HG02571 (cell line): ENCODE measurements at regions not wholly inside any gene's neighbourhood (a gene's known extent, or its start where the extent isn't known, plus 50 kb on each side); places are given as distances from the start of the nearest gene placed in this dataset.

ENCODE experiments used
- ATAC-seq: cut with Tn5 transposase; IDR thresholded peaks from one replicate; pipeline ENCODE4 v1.9.1; 2021; ENCODE audit warnings: mild to moderate bottlenecking, moderate library complexity; ENCODE audit not compliant: unreplicated experiment

DNA sequence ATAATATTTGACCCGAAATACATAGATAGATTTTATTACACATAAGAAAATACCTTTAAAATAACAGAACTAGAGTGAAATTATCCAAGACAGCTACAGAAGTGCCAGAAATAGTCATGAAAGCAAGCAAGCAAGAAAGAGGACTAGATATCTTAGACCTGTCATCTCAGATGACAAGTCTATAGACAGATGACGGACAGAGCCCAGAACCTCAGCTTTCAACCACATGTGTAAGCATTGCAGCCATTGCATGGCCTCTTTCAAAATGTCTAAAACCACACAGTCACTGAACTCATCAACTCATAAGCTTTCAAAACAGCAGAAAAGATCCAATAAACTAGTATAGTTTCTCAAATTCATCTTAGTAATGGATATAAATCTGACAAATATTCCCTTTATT, 59.8 kb upstream of the FHIT start:
- no peak for ATAC-seq

- no peak for ATAC-seq
These were observed 64.6 kb upstream of the FHIT start for GRCh38 chr3:61315871-61316270.

- ATAC-seq = no peak
These were observed 71.8 kb upstream of the FHIT start for GRCh38 chr3:61323094-61323493.

GRCh38 chr3:61331929-61332552, 80.8 kb upstream of the FHIT start:
- ATAC-seq = no peak

DNA sequence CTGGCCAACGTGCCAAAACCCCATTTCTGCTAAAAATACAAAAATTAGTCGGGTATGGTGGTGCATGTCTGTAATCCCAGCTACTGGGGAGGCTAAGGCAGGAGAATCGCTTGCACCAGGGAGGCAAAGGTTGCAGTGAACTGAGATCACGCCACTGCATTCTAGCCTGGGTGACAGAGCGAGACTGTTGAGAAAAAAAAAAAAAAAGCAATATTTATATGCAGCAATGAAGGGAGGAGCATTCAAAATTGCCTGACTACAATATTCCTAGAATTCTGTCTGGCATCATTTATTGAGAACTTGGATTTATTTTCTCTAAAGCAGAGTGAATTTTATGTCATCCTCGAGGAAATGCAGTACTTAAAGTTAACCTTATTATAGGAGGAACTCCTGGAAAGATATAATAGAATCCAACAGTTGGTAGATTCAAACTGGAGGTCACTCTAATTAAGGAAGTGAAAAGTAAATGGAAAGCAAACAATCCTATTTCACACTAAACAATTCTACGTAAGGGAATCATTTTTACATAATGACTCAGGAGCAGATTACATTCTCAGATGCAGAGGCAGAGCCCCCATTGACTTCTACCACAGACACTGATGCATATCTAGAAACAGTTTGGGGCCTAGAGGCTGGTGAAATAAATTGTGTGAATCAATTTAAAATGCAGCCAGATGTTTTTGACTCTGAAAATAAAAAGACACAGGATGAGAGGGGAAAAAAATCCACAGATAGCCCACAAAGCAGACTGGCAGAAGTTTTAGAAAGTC, 82.1 kb upstream of the FHIT start:
- no peak for ATAC-seq

DNA sequence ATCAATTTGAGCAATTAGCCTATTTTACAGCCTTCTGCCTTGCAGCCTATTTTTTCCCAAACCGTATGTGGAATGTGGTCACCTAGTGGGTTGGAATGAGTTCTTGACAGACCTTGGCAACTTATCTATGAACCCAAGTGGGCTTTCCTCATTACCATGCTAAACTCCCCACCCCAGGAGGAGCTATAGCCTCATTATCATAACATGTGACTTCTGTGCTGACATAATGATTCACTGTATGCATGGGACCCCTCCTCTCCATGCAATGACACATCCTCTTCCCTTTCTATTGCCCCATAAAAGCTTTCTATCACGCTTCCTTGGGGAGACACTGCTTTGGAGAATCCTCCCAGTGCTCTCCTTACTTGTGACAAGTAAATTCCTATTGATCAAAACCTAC, 83.5 kb upstream of the FHIT start:
- ATAC-seq = no peak

DNA sequence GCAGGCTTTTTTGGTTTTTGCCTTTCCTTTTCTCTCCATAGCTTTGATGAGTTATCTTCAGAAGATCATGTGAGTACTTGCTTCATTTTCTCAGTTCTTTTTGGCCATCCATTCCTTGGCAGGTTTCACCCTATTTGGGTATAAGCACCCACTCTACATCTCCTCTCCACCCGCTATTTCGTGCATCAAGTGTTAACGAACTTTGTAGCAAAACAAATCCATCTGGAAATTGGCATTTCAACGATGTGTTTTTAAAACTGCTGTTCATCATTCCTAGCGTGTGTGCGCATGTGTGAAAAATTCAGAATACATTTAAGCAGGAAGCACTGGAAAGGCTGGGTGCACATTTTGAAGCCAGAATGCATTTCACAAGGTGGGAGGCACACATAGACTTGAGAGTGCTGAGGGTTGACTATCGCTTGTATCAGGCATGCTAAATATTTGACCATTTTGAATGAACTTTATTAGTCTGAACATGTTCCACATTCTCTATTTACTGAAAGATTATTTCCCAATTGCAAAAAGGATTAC, 89.7 kb upstream of the FHIT start:
- no peak for ATAC-seq

DNA sequence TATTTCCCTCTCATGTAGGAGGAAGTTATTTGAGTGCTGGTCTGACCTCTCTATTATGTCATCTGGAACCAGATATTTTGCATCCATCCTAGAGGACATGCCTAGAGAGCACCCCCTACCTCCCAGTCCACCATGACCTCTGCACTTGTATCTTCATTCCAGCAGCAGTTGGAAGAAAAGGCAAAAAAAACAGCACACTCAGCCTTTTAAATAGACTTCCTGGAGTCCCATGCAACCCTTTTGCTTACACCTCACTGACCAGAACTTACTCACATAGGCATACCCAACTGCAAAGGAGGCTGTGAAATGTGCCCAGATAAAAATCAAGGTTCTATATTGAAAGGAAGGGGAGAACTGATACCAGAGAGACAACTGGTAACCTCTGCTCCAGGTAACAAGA, 92.3 kb upstream of the FHIT start:
- no peak for ATAC-seq

DNA sequence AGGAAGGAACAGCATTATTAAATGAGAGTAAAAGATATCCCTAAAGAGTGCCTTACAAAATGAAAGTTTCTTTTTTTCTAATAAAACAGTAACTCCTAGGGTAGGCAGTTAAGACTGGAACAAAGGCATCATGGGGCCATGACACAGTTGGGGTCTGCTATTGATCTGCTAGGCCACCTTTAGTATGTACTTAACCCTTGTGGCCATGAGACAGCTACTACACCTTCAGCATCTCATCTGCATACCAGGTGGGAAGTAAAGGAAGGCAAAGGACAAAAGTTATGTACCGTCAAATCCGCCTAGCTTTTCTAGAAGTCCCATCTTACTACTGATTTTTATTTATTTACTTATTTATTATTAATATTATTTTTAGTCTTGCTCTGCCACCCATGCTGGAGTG, 93.8 kb upstream of the FHIT start:
- ATAC-seq = no peak

DNA sequence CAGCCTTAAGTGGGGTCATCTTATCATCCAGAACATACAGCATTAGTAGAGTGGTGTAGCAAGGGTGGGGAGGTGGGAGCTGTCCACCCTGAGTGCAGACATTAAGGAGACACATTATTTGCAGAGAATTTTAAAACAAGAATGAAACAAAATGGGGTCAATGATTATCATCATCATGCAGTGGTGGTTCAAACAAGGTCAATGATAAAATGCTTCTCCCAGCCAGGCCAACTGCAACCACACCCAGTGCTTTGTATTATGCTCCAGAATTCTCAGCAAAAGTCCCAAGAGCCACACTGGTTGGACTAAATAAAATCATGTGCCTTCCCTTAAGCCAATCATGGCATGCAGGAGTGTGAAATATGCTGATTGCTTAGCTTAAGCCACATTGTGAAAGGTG, 96.7 kb upstream of the FHIT start:
- ATAC-seq = no peak

GRCh38 chr3:61349717-61350116, 98.5 kb upstream of the FHIT start:
- ATAC-seq = no peak

DNA sequence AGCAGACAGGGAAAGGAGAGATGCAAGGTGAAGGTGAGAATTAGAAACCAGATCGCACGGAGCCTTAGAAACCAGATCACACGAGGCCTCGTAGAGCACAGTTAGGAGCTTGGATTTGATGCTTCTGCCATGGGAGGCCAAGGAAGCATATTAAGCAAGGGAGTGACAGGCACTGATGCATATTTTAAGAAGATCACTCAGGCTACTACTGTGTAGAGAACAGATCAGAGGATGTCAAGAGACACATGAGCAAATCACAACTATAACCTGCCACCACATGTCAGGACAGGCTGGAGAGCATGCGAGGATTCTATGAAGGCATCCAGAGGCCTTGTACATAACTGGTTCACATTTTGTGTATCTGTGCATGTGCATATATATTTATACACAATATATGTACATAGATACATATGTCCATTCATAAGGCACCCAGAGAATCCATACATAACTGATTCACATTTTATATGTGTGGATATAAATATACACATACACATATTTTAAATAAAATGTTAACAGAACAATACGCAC, 99.6 kb upstream of the FHIT start:
- ATAC-seq = no peak

GRCh38 chr3:61352306-61352705, 101.1 kb upstream of the FHIT start:
- no peak for ATAC-seq

DNA sequence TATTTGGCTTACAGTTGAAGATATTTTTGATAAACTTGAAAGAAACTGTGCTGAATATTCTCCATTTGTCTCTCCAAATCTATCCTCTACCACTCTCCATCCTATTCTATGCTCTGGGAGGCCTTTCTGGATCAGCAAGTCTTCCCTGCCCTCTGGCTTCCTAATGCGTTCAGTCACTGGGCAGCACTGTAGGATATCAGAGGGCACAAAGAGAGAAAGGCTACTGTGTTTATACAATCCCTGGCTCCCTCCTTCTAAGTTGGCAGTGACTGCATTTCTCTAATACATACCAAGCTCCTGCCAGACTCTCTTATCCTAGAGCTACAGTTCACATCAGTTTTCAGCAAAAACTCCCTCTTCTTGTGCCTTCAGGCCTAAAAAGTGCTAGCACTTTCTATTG, 102.1 kb upstream of the FHIT start:
- ATAC-seq = no peak

DNA sequence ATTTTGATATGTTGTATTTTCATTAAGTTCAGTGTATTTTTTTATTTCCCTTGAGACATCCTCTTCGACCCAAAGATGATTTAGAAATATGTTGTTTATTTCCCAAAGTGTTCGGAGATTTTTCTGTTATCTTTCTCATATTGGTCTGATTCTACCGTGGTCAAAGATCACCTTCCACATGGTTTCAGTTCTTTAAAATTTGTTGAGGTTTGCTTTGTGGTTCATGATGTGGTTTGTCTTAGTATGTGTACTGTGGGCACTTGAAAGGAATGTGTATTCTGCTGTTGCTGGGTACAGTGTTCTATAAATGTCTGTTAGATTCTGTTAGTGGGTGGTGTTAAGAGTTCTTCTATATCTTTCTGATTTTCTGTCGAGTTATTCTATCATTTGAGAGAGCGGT, 103.4 kb upstream of the FHIT start:
- no peak for ATAC-seq

DNA sequence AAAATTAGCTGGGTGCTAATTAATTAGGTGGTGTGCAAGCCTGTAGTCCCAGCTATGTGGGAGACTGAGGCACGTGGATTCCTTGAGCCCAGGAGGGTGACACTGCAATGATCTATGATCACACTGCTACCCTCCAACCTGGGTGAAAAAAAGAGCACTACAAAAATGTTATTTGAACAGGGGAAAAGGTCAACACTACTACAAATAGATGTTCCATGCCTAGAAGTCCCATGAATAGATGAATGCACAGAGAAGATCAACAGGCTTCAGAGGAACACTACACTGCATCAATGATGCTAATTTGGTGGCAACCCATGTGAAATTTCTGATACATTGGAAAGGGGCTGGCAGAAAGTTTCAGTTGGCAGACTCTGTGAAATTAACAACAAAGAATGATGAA, 105.4 kb upstream of the FHIT start:
- ATAC-seq = no peak

DNA sequence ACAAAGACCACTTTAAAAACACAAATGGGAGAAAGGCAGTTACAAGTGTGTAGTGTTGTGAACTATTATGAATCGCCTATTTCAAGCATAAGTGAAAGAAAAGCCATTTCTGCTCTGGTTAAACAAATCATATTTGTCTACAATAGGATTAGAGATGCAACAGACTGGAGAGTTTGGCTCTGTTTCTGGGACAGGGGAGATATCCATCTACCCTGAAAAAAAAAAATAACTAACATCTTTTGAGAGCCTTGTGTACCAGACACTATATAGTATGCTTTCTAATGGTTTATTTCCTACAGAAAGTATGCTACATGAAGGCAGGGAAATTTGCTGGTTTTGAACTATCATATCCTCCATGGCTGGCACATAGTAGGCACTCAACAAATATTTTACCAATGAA, 106.7 kb upstream of the FHIT start:
- no peak for ATAC-seq

- ATAC-seq = peak; percentile 100
These were observed 107.1 kb upstream of the FHIT start for GRCh38 chr3:61358364-61358763.

DNA sequence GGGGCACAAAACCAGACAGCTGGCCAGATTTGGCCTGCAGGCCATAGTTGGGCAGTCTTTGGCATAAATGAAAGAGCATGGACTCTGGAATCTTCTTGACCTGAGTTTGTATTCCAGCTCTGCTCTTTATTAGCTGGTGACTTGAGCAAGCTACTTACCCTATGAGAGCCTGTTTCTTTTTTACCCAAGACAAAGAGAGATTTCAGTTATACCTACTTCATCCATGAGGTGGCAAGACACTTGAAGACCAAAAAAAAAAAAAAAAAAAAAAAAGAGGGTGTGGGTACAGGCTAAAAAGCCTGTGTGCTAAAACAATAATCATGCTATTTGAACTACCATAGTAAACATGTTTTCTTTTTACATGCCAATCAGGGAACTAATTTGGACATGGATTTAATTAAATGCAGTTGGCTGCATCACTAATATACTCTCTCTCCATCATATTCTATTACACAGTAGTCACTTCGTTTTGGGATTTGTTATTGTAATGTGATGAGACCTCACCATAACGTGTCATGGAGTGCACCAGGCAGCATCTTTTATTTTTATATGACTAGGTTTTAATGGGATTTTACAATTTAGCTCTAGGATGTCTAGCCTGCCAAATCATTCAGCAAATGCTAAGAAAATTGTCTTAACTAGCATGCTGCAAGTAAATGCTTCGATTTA, 109.2 kb upstream of the FHIT start:
- ATAC-seq = no peak

DNA sequence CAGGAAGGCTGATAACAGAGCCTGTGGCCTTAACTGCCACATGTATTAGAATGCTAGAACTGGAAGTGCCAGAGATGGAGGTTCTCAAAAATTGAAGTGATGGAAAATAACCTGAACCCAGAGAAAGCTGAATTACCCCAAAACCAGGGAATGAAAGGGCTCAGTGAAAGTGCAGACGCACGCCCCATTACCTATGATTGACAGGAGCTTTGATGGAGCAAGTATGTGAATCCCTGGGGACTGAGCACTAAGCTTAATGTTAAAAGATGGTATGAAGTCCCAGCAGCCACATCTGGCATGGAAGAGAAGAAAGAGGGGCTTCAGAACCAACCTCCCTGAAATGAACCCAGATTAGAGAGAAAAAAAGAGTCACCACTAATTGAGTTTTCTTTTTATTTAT, 118.4 kb upstream of the FHIT start:
- ATAC-seq = no peak

DNA sequence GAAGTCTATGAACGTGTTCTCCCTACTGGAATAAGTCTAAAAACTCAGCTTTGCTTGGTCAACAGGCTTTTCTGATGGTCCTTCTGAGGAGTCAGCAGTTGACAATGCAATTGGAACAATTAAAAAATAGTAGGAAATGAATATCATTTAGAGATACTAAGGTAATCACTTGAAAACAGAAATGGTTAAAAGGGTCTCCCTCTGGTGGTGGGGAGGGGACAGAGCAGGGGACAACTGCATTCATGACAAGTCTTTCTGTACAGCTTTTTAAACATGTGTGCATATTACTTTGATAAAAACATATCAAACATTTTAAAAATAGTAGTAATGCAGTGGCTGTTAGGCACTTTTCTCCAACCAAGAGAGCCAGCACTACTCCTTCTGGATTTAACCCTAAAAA, 119.9 kb upstream of the FHIT start:
- ATAC-seq = peak; percentile 53

DNA sequence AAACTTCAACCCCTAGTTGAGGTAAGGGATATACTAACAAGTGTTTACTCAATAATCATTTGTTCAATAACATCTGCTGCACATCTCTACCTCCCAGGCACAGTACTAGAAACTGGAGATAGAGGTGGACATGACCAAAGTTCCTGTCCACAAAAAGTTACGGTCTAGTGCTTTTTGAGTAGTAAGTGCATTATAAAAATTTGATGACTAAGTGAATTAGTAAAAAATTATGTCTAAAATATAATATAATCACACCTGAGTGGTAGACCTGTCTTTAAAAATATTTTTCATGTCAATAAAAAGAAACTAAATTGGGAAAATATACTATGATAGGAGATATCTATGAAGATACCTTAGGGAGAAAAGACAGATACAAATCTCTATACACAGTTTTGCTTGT, 121.5 kb upstream of the FHIT start:
- ATAC-seq = no peak
